GM19023 (cell line): ENCODE measurements at regions not wholly inside any gene's neighbourhood (a gene's known extent, or its start where the extent isn't known, plus 50 kb on each side); places are given as distances from the start of the nearest gene placed in this dataset.
"Not testable (repeated sequence)": the region's sequence is repeated elsewhere in the genome, so short reads cannot be mapped to it uniquely, and the experiment has no call there.

Experiments used
- ATAC-seq: cut with Tn5 transposase; IDR thresholded peaks from one replicate; pipeline ENCODE4 v1.9.1; 2021; ENCODE audit warnings: mild to moderate bottlenecking, moderate library complexity; ENCODE audit not compliant: unreplicated experiment

DNA sequence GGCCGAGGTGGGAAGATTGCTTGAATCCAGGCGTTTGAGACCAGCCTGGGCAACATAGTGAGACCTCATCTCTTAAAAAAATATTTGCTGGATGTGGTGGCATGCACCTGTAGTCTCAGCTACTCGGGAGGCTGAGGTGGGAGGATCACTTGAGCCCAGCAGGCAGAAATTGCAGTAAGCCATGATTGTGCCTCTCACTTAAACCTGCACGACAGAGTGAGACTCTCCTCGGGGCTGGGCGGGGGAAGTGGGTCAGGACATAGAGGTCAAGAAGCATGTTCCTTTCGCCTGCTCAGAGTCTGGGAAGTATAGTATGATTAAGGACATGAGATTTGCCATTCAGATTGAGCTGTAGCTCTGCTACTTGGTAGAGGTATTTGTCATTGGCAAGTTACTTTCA is 52.3 kb downstream of the SEPTIN7 start:
- not testable (repeated sequence) for ATAC-seq

DNA sequence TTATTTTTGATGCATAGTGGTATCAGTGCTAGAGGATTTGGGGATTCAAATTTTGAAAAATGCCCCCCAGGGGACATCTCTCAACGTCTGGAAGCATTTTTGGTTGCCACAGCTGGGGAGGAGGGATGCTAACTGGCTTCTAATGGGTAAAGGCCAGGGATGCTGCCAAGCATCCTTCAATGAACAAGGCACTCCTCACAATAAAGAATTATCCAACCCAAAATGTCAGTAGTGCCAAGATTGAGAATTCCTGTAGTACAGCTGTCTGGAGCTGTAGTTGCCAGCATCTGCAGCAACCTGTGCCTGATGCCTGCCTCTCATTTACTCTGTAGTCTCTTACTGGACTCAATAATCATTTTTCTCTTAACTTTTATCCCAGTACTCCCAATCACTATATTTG is 53.5 kb downstream of the SEPTIN7 start:
- no peak for ATAC-seq

DNA sequence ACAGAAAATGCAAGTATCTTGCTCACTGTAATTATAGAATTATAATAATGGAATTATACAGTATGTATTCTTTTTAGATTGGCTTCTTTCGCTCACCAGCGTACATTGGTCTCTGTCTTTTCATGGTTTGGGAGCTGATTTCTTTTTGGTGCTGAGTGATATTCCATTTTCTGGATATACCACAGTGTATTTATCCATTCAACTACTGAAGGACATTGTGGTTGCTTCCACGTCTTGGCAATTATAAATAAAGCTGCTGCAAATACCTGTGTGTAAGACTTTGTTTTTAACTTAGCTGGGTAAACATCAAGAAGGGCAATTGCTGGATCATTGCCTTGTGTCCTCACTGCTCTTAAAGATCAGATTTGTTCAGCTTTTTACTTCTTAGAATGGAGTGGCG is 55.3 kb downstream of the SEPTIN7 start:
- no peak for ATAC-seq

DNA sequence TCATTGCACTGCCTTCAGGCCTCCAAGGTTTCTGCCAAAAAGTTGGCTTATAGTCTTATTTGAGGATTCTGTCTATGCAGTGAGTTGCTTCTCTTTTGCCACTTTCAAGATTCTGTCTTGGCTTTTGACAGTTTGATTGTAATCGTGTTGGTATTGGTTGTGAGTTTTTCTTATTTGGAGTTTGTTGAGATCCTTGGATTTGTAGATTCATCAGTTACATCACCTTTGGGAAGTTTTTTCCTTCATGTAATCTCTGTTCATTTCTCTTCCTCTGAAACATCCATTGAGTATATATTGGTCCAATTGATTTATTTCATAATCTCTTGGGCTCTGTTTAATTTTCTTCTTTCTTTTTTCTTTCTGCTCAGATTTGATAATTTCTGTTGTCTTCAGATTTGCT is 59.8 kb downstream of the SEPTIN7 start:
- ATAC-seq: no peak

DNA sequence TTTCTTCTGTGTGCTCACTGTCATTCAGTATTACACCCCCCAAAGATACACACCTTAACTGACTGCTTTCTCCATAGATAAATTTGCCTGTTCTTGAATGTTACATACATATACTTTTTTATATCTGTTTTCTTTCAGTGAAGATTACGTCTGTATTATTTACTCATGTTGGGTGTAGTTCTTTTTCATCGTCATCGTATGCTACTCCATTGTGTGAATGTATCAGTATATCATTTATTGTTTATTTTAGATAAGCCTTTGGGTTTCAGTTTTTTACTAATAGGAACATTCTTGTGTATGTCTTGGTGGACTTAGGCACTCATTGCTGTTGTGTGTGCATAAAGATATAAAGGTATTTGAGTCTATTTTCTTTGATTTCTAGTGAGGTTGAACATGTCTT is 64.4 kb downstream of the SEPTIN7 start:
- ATAC-seq: no peak

DNA sequence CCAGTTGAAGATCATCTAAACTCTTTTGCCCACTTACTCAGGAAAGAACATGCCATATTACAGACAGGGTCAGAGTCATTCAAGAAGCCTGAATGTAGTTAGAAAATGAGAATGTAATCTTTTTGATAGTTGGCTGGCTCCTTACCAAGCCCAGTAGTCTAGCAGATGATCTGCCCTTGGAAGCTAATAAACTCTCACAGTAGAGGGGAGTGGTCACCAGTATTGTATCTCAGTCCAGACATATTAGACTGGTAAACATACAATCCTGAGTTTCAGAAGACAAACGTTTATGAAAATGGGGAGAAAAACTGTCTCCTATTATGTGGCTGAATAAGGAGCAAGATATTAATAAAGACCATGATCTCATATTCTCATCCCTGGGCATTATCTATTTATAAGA is 65.3 kb downstream of the SEPTIN7 start:
- no peak for ATAC-seq

DNA sequence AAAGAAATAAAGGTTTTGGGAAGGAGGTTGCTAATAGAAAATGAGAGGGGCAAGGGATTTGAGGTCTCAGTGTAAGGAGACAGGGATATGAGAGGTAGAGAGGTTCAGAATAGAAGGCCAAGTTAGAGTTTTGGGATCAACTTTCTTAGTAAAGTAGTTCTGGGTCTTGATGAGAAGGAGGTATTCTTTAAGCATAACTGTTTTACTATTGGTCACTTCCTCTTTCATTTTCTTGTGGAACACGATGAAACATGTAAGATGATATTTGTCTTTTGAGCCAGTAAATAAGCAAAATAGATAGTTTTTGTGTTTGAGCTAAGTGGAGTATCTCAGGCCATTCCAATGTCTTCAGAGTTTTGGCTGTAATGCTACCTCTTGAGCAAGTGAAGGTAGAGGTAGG is 68.3 kb downstream of the SEPTIN7 start:
- ATAC-seq: not testable (repeated sequence)

DNA sequence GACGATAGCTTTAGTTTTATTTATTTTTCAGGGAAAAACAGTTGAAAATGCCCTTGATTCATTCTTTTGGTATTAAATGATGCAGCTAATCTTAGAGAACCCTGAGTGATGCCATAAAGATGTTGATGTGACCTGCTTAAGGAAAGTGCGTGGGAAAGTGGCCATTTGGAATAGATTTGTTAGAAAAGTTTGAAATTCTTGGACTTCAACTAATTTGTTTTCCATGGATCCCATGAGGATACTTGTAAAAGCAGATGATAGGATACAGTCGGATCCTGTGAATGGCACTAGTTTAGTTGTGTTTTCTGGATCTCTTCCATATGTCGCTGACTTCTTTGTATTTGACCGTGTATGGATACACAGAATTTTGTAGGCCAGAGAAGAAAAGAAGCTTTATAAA is 69.0 kb downstream of the SEPTIN7 start:
- ATAC-seq: no peak

DNA sequence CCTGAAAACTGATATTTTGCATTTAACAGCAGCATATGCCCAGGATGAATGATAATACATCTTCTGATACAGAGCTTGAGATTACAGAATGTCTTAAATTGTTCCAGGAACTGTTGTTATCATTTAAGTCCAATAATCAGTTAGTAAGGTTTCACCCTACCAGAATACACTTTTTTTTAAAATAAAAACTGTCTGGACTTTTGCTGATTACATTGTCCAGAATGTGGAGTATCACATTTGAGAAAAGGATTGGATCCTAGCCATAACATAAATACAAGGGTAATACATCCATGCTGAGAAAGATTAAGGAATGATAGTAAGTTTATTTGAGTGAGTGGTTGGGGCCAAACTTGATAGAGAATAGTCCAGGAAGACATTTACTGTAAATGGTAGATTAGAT is 71.0 kb downstream of the SEPTIN7 start:
- no peak for ATAC-seq

DNA sequence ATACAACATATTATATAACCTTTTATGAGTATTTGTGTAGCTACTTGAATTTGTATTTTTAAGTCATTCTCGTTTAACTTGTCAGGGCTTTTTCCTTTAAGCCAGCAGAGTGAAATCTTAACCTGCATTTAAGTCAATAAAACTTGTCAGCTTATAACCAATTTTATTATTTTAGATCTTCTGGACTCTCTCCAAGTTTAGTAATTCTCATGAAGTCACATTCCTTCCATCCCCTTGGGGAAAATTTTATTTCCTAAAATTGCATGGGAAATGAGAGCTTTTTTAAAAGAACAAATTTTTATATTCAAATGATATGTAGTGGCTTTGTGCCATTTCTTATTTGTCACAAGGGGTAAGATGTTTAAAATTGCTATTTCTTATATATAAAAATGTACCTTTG is 74.0 kb downstream of the SEPTIN7 start:
- ATAC-seq: no peak

DNA sequence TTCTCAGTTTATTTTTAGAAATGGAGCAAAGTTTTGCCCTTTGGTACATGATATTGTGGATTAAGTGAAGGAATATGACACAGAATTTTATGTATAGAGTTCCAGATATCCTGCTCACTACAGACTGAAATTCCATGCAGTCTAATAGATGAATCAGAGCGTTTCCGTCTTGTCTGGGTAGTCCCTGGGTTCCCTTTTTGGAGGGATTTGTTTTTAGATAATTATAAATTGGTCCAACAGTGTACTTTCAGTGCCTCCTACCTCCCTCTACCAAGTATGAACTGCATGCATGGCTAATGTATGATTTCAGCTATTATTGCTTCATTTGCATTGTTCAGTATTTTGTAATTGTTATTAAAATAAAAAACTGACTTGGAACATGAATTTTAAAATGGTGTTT is 74.4 kb downstream of the SEPTIN7 start:
- no peak for ATAC-seq

DNA sequence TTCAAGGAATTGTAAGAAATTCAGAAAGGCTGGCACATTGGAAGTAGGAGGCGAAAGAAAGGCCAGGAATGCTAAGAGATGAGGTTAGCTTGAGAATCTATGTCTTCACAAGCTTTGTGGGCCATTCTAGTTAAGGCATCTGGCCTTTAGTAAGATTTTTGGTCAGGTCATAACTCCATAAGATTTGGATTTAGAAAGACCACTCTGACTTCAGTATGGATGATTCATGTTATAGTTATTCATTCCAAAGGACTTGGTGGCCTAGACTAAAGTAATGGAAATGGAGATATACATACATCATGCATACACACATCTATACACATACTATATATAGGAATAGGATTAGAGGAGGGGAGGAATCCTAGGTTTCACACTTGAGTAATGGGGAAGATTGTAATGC is 77.5 kb downstream of the SEPTIN7 start:
- no peak for ATAC-seq

DNA sequence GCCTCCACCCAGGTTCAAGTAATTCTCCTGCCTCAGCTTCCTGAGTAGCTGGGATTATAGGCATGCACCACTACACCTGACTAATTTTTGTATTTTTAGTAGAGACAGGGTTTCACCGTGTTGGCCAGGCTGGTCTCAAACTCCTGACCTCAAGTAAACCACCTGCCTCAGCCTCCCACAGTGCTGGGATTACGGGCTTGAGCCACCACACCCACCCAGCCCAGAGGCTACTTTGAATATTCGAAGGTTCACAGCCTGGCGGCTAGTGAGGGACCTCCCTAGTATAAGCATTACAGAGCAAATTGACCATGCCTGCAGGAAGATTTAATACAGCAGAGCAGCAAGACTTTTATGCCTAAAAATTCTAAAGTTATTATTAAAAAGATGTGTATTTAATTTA is 86.6 kb downstream of the SEPTIN7 start:
- ATAC-seq: not testable (repeated sequence)

DNA sequence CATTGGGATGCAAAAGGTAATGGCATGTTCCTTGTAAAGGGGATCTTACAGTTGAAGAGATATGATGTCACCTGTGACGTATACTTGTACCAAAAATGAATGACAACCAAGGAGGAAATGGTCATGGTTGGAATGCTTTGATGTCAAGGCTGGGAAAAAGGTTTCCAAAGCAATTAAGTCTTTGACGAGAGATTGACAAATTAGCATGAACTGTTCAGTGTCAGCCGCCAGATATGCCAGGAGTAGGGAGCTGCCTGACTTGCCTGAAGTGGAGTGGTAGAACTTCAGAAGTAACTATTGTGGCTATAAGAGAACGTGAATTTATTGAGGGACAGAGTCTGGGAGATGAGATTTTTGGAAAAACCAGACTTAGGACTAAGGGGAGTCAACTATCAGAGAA is 88.1 kb downstream of the SEPTIN7 start:
- no peak for ATAC-seq

DNA sequence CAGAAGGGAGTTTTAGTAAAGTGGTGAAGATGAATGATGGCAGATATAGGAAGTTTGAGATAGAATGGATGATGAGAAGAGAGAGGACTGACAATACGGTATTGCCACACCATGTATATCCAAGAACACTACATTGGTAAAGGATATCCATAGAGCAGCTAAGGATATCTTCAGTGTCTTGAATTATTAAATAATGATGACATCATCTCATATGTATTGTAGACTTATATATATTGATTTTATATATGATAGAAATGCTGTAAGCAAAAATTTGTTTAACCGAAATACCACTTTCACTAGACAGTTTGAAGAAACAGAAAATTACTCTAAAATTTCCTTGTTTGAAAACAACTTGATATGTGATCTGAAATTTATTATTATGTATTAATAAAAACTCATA is 89.0 kb downstream of the SEPTIN7 start:
- no peak for ATAC-seq

DNA sequence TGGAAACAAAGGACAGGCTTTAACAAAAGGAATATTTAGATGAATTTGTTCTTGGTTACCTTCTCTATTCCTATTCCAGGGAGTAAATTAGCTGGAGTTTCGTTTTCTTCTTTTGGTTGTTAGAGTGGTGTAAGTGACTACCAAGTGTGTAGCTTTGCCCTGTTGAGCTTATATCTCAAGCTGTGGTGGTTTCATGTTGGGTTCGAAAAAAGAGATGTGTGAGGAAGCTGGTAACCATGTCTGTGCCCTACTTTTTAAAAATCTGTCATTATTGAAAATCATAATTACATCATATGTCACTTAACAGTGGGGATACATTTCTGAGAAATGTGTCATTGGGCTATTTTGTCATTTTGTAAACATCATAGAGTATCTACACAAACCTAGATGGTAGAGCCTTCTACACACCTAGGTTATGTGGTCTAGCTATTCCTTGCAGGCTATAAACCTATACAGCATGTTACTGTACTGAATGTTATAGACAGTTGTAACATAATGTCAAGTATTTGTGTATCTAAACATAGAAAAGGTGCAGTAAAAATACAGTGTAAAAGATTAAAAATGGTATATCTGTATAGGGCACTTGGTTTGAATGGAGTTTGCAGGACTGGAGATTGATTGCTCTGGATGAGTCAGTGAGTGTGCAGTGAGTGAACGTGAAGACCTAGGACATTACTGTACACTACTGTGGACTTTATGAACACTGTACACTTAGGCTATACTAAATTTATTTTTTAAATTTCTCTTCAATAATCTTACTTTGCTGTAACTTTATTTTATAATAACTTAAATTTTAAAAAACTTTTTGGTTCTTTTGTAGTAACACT is 90.4 kb downstream of the SEPTIN7 start:
- ATAC-seq: no peak

DNA sequence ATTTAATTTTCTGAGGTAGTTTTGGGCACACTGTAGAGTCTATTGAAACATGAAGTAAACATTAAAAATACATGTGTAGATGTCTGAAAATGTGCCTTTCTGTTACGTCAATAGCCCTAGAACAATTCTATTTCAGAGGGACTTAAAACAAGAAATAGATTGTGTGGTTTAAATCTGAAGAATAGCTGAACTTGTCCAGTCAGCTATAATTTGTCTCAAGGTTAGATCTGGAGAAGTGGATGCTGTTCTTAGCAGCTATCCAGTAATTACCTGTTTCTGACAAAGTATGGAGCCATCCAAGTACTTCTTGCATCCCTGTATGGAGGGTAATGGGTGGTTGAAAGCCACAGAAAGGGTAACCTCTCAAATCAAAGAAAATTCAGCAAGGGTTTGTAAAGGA is 92.8 kb downstream of the SEPTIN7 start:
- no peak for ATAC-seq

DNA sequence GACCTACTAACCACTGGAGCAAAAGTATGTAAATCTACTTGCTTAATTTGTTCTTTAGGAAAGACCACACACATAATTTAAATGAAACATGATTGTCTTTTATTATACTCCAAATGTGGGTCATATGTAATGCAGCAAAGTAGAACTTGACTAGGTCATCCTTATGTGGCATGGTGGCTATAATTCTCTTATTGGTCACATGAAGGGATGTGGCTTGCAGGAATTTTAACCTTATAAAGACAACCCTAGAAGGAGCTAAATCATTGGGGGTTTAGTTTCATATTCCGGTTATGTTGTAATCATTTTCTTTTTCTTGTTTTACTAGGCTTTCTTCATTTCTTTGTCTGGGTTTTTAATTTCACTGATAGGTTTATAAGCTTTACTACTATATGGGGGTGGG is 93.9 kb downstream of the SEPTIN7 start:
- ATAC-seq: no peak

DNA sequence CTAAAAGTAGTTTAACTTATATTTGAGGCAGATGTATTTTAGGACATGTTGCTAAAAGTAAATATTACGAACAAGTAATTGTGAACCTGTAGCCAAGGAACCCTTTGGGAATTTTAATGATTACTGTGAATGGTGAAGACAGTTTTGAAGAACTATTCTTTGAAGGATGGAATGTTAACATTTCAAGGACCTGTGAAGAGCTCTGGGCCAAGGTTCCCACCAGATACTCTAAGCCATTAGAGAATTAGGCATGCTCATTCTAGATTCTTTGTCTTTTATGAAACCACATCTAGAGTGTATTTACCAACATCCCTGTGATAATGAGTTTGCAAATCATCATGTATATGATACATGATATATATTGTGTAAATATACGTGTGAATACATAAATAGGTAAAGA is 99.8 kb downstream of the SEPTIN7 start:
- no peak for ATAC-seq

DNA sequence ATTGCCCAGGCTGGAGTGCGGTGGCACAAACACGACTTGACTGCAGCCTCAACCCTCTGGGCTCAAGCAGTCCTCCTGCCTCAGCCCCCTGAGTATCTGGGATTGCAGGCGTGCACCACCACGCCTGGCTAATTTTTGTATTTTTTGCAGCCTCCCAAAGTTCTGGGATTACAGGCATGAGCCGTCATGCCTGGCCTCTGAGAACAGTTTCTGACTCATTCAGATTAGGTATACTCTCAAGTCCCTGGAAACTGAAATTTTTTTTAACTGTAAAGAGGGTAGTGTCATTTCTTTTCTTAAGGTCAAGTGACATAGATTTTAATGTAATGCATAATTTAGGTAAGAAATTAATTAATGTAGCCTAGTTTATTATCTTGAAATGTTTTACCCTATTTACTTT is 104.7 kb downstream of the SEPTIN7 start:
- no peak for ATAC-seq

DNA sequence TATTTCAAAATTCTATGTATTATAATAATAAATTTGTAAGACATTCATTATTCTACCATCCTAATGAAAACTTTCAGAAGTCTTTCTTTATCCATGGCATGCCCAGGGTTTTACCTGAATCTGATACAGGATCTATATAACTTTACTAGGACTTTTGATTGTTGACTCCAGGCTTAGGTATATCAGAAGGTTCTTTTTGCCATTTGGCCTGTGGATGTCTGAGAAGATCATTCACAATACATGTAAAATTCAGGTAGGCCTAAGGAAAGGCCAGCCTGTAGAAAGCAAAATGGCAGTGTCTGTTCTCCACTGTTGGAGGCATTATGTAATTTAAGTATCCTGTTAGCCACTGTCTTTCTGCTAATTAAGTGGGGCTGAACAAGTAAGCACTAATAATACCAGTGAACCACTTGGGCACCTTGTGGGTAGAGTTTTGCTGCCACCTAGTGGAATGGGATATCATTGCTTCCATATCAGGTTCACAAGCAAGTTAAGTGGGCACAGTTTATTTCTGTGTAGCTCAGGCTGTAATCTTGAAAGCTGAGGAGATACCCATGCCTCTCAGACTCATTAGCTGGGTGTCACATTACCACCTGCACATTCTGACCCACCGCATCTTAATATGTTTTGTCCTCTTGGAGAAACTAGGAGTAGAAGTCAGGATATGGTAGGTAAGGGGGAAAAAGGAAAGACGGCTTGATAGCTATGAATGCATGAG is 105.5 kb downstream of the SEPTIN7 start:
- peak; percentile 80 for ATAC-seq
